ENCODE measurements at regions not wholly inside any gene's neighbourhood (a gene's known extent, or its start where the extent isn't known, plus 50 kb on each side); places are given as distances from the start of the nearest gene placed in this dataset.

DNA sequence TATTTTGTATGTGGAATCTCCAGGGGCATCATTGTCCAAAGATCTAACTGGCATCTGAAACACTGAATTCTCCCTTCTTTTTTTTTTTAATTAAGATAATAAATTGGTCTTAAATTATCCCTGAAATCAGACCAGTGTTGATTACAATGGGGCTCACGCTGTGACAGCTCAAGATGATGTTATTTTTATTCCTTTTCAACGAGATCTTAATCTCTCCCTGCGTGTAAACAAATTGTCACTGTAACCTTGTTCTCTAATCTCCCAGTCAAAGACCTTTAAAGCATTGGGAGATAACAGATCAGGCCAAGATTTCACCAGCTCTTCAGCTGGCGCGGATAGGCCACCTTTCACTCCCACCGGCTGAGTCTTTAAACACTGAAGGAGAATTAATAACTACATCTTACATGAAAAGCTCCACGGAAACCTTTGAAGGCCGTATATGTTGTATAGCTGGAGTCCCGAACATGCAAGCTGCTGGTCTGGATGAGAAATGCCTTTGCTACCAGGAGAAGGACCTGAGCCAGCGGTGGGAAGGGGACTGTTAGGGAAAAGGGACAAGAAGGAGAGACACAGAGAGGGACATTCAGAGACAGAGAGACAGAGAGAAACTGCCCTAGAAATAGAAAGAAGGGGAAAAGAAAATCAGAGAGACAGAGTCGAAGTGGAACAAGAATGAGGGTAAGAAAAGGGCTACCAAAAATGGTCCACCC, 418.8 kb upstream of the NR2F2 start:
- TF ChIP-seq, protein P1, sequence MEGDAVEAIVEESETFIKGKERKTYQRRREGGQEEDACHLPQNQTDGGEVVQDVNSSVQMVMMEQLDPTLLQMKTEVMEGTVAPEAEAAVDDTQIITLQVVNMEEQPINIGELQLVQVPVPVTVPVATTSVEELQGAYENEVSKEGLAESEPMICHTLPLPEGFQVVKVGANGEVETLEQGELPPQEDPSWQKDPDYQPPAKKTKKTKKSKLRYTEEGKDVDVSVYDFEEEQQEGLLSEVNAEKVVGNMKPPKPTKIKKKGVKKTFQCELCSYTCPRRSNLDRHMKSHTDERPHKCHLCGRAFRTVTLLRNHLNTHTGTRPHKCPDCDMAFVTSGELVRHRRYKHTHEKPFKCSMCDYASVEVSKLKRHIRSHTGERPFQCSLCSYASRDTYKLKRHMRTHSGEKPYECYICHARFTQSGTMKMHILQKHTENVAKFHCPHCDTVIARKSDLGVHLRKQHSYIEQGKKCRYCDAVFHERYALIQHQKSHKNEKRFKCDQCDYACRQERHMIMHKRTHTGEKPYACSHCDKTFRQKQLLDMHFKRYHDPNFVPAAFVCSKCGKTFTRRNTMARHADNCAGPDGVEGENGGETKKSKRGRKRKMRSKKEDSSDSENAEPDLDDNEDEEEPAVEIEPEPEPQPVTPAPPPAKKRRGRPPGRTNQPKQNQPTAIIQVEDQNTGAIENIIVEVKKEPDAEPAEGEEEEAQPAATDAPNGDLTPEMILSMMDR (IDR thresholded peaks at IDR 0.05) = no peak
- no peak for TF ChIP-seq POLR2A (IDR thresholded peaks at IDR 0.05)
